Parathyroid adenoma (tissue), 2 donors: ENCODE measurements at regions not wholly inside any gene's neighbourhood (a gene's known extent, or its start where the extent isn't known, plus 50 kb on each side); places are given as distances from the start of the nearest gene placed in this dataset.

Experiments used
- H2AFZ ChIP-seq: fragments of 300-600 bp; sonication (generic); one replicate; pipeline ENCODE4 v1.7.0; 2017; ENCODE audit warnings: antibody characterized with exemption, mild to moderate bottlenecking
- H3K27ac ChIP-seq: fragments of 300-600 bp; sonication (generic); one replicate; pipeline ENCODE4 v1.7.0; 2017
- H3K27me3 ChIP-seq: fragments of 300-600 bp; sonication (generic); one replicate; pipeline ENCODE4 v1.7.0; 2017; ENCODE audit warnings: low read length; ENCODE audit not compliant: control insufficient read depth, insufficient read depth
- H3K36me3 ChIP-seq: fragments of 300-600 bp; sonication (generic); one replicate; pipeline ENCODE4 v1.7.0; 2017; ENCODE audit warnings: low read length; ENCODE audit not compliant: control insufficient read depth, insufficient read depth
- H3K4me1 ChIP-seq: fragments of 300-600 bp; sonication (generic); one replicate; pipeline ENCODE4 v1.7.0; 2017; ENCODE audit warnings: control low read depth
- H3K4me2 ChIP-seq: fragments of 300-600 bp; sonication (generic); one replicate; pipeline ENCODE4 v1.7.0; 2017; ENCODE audit warnings: low read length
- H3K4me3 ChIP-seq: fragments of 300-600 bp; sonication (generic); one replicate; pipeline ENCODE4 v1.7.0; 2017; ENCODE audit warnings: low read depth, low read length
- H3K79me2 ChIP-seq: fragments of 300-600 bp; sonication (generic); one replicate; pipeline ENCODE4 v1.7.0; 2017; ENCODE audit warnings: control low read depth
- H3K9ac ChIP-seq: fragments of 300-600 bp; sonication (generic); one replicate; pipeline ENCODE4 v1.7.0; 2017; ENCODE audit warnings: mild to moderate bottlenecking
- H3K9me3 ChIP-seq: fragments of 300-600 bp; sonication (generic); one replicate; pipeline ENCODE4 v1.7.0; 2017; ENCODE audit warnings: low read length; ENCODE audit not compliant: control insufficient read depth
- CTCF ChIP-seq: fragments of 300-600 bp; sonication (generic); IDR thresholded peaks from one replicate; pipeline ENCODE4 v1.7.0; 2017; ENCODE audit warnings: antibody characterized with exemption, mild to moderate bottlenecking
- donor health status: primary hyperparathyroidism.

GRCh38 chr5:93359296-93359959 lies 221.6 kb downstream of the NR2F1-AS1 start:
- Histone ChIP-seq H2AFZ (no peak overlapping the region), H3K79me2 (no peaks in the 10 kb centered on the region), H3K9me3 (no peaks in the 10 kb centered on the region), H3K4me1 (no peaks in the 10 kb centered on the region), H3K36me3 (no peaks in the 10 kb centered on the region), H3K27me3 (no peaks in the 10 kb centered on the region), H3K9ac (no peak overlapping the region), H3K4me3 (no peak overlapping the region), H3K4me2 (no peak overlapping the region), H3K27ac (peak overlapping the region; percentile 9)
- no peak for TF ChIP-seq CTCF

- Histone ChIP-seq H3K36me3 (no peaks in the 10 kb centered on the region), H3K4me2 (no peak overlapping the region), H2AFZ (no peak overlapping the region), H3K79me2 (no peaks in the 10 kb centered on the region), H3K9ac (no peak overlapping the region), H3K4me3 (no peak overlapping the region), H3K9me3 (no peaks in the 10 kb centered on the region), H3K4me1 (no peaks in the 10 kb centered on the region), H3K27ac (no peak overlapping the region), H3K27me3 (no peaks in the 10 kb centered on the region)
- TF ChIP-seq CTCF = no peak
Observed at GRCh38 chr5:93358176-93358575, 222.8 kb downstream of the NR2F1-AS1 start.

GRCh38 chr5:93357686-93358085 lies 223.3 kb downstream of the NR2F1-AS1 start:
- Histone ChIP-seq H3K27ac (no peak overlapping the region), H3K36me3 (no peaks in the 10 kb centered on the region), H3K79me2 (no peaks in the 10 kb centered on the region), H3K4me3 (no peak overlapping the region), H3K4me2 (no peak overlapping the region), H3K9ac (no peak overlapping the region), H2AFZ (no peak overlapping the region), H3K9me3 (no peaks in the 10 kb centered on the region), H3K27me3 (no peaks in the 10 kb centered on the region), H3K4me1 (no peaks in the 10 kb centered on the region)
- no peak for TF ChIP-seq CTCF

- no peaks in the 10 kb centered on the region for H3K36me3 ChIP-seq
- H3K9ac ChIP-seq = no peak overlapping the region
- no peak overlapping the region for H3K4me3 ChIP-seq
- no peak overlapping the region for H2AFZ ChIP-seq
- no peaks in the 10 kb centered on the region for H3K9me3 ChIP-seq
- no peak overlapping the region for H3K4me2 ChIP-seq
- H3K27me3 ChIP-seq = no peaks in the 10 kb centered on the region
- TF ChIP-seq CTCF = no peak
- no peaks in the 10 kb centered on the region for H3K4me1 ChIP-seq
- H3K27ac ChIP-seq = no peak overlapping the region
- no peaks in the 10 kb centered on the region for H3K79me2 ChIP-seq
Observed at GRCh38 chr5:93355691-93356090, 225.3 kb downstream of the NR2F1-AS1 start.

GRCh38 chr5:93352186-93352585 lies 228.8 kb downstream of the NR2F1-AS1 start:
- Histone ChIP-seq H2AFZ (no peak overlapping the region), H3K4me1 (no peaks in the 10 kb centered on the region), H3K4me2 (no peak overlapping the region), H3K27ac (no peak overlapping the region), H3K79me2 (no peaks in the 10 kb centered on the region), H3K9me3 (no peaks in the 10 kb centered on the region), H3K9ac (no peak overlapping the region), H3K27me3 (no peaks in the 10 kb centered on the region), H3K36me3 (no peaks in the 10 kb centered on the region), H3K4me3 (no peak overlapping the region)
- TF ChIP-seq CTCF = no peak
